ENCODE measurements at regions not wholly inside any gene's neighbourhood (a gene's known extent, or its start where the extent isn't known, plus 50 kb on each side); places are given as distances from the start of the nearest gene placed in this dataset.

- Histone ChIP-seq H3K4me3 (ENCODE audit: low read length) (no peak overlapping the region), H4K20me1 (ENCODE audit: control insufficient read depth, insufficient read depth, low read depth, low read length) (no peaks in the 10 kb centered on the region), H3K27ac (ENCODE audit: low read depth, low read length) (no peak overlapping the region), H3K27me3 (ENCODE audit: control insufficient read depth, low read length) (no peaks in the 10 kb centered on the region), H3K9me3 (ENCODE audit: control insufficient read depth, insufficient read depth, low read length) (no peaks in the 10 kb centered on the region), H3K9me2 (replicated peaks; ENCODE audit: control insufficient read depth, low read length) (no peaks in the 10 kb centered on the region), H3K4me1 (ENCODE audit: control insufficient read depth, low read length) (peaks cover 25% of the 10 kb centered on the region), H3K36me3 (ENCODE audit: control insufficient read depth, low read length) (no peaks in the 10 kb centered on the region), H3F3A (ENCODE audit: control insufficient read depth, insufficient read depth) (no peaks in the 10 kb centered on the region), H3K4me2 (ENCODE audit: low read length) (no peak overlapping the region), H3K79me2 (ENCODE audit: control insufficient read depth, low read length) (no peaks in the 10 kb centered on the region)
- TF ChIP-seq CTCF (IDR thresholded peaks at IDR 0.05; ENCODE audit: low read depth, low read length, poor library complexity, severe bottlenecking) (peak; percentile 32), EZH2phosphoT487 (IDR thresholded peaks at IDR 0.05; ENCODE audit: borderline replicate concordance, low read length) (no peak)
Measured at GRCh38 chr6:118725944-118726343, 74.6 kb upstream of the CEP85L start.

DNA sequence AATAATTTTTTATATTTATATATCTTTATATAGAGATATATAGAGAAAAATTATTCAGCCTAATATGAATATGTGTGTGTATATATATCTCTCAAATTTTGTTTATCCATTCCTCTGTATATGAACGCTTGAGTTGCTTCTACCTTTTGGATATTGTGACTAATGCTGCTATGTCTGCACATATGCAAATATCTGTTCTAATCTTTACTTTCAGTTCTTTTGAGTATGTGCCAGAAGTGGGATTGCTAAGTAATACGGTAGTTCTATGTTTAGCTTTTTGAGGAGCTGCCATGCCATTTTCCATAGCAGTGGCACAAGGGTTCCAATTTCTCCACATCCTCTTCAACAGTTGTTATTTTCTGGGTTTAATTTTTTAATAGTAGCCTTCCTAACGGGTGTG, 72.8 kb upstream of the CEP85L start:
- H3K4me3 ChIP-seq (ENCODE audit: low read length) = peak overlapping the region; percentile 51
- H3K4me2 ChIP-seq (ENCODE audit: low read length) = peak overlapping the region; percentile 67
- peaks cover 42% of the 10 kb centered on the region for H3K4me1 ChIP-seq (ENCODE audit: control insufficient read depth, low read length)
- no peaks in the 10 kb centered on the region for H3K27me3 ChIP-seq (ENCODE audit: control insufficient read depth, low read length)
- H3K79me2 ChIP-seq (ENCODE audit: control insufficient read depth, low read length) = no peaks in the 10 kb centered on the region
- no peak for TF ChIP-seq EZH2phosphoT487 (IDR thresholded peaks at IDR 0.05; ENCODE audit: borderline replicate concordance, low read length)
- no peak for TF ChIP-seq CTCF (IDR thresholded peaks at IDR 0.05; ENCODE audit: low read depth, low read length, poor library complexity, severe bottlenecking)
- H4K20me1 ChIP-seq (ENCODE audit: control insufficient read depth, insufficient read depth, low read depth, low read length) = no peaks in the 10 kb centered on the region
- no peaks in the 10 kb centered on the region for H3K9me2 ChIP-seq (replicated peaks; ENCODE audit: control insufficient read depth, low read length)
- no peaks in the 10 kb centered on the region for H3K36me3 ChIP-seq (ENCODE audit: control insufficient read depth, low read length)
- no peaks in the 10 kb centered on the region for H3F3A ChIP-seq (ENCODE audit: control insufficient read depth, insufficient read depth)
- no peaks in the 10 kb centered on the region for H3K9me3 ChIP-seq (ENCODE audit: control insufficient read depth, insufficient read depth, low read length)
- no peak overlapping the region for H3K27ac ChIP-seq (ENCODE audit: low read depth, low read length)

GRCh38 chr6:118722829-118723813, 71.7 kb upstream of the CEP85L start:
- Histone ChIP-seq H4K20me1 (ENCODE audit: control insufficient read depth, insufficient read depth, low read depth, low read length) (no peaks in the 10 kb centered on the region), H3K27ac (ENCODE audit: low read depth, low read length) (no peak overlapping the region), H3K36me3 (ENCODE audit: control insufficient read depth, low read length) (no peaks in the 10 kb centered on the region), H3K27me3 (ENCODE audit: control insufficient read depth, low read length) (no peaks in the 10 kb centered on the region), H3K4me1 (ENCODE audit: control insufficient read depth, low read length) (peaks cover 53% of the 10 kb centered on the region), H3F3A (ENCODE audit: control insufficient read depth, insufficient read depth) (no peaks in the 10 kb centered on the region), H3K4me2 (ENCODE audit: low read length) (no peak overlapping the region), H3K4me3 (ENCODE audit: low read length) (no peak overlapping the region), H3K9me3 (ENCODE audit: control insufficient read depth, insufficient read depth, low read length) (no peaks in the 10 kb centered on the region), H3K9me2 (replicated peaks; ENCODE audit: control insufficient read depth, low read length) (no peaks in the 10 kb centered on the region), H3K79me2 (ENCODE audit: control insufficient read depth, low read length) (no peaks in the 10 kb centered on the region)
- TF ChIP-seq EZH2phosphoT487 (IDR thresholded peaks at IDR 0.05; ENCODE audit: borderline replicate concordance, low read length) = no peak
- no peak for TF ChIP-seq CTCF (IDR thresholded peaks at IDR 0.05; ENCODE audit: low read depth, low read length, poor library complexity, severe bottlenecking)

Data from DOHH2 (cell line).